G401 (cell line): ENCODE measurements at regions not wholly inside any gene's neighbourhood (a gene's known extent, or its start where the extent isn't known, plus 50 kb on each side); places are given as distances from the start of the nearest gene placed in this dataset.

Experiments used
- DNase-seq: peaks from one replicate; pipeline ENCODE4 v3.0.0-alpha.2; 2015; ENCODE audit warnings: low spot score
- in situ Hi-C: cut with HindIII; loops from 2 replicates; pipeline ENCODE4 v1.10.0; 2016; ENCODE audit warnings: low sequenced_read_pairs, mixed read lengths

- in situ Hi-C loops = no loop called here
- no peak for DNase-seq
These were observed 52.2 kb downstream of the ADRA2C start for GRCh38 chr4:3818371-3818770.

DNA sequence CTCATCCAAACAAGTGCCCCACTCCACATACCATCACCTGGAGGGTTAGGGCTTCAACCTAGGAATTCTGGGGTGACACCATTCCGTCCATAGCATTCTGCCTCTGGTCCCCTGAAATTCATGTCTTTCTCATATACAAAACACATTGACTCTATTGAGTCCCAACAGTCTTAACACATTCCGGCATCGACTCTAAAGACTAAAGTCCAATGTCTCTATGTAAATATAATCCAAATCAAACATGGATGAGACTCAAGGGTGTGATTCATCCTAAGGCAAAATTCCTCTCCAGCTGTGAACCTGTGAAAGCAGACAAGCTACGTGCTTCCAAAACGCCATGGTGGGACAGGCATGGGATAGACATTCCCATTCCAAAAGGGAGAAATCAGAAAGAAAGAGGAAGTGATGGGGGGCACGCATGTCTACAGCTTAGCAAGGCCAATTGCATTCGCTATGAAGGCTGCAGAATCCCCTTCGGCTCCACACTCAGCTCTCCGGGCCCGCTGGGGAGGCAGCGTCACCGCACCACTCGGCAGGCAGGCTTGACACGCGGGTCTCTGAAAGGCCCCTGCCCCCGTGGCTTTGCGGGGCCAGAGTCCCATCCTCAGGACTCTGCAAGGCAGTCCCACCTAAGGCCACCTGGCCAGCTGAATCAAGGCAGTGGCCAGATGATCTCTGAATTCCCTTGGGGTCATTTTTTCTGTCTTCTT is 53.2 kb downstream of the ADRA2C start:
- no peak for DNase-seq
- in situ Hi-C loops = no loop called here

DNA sequence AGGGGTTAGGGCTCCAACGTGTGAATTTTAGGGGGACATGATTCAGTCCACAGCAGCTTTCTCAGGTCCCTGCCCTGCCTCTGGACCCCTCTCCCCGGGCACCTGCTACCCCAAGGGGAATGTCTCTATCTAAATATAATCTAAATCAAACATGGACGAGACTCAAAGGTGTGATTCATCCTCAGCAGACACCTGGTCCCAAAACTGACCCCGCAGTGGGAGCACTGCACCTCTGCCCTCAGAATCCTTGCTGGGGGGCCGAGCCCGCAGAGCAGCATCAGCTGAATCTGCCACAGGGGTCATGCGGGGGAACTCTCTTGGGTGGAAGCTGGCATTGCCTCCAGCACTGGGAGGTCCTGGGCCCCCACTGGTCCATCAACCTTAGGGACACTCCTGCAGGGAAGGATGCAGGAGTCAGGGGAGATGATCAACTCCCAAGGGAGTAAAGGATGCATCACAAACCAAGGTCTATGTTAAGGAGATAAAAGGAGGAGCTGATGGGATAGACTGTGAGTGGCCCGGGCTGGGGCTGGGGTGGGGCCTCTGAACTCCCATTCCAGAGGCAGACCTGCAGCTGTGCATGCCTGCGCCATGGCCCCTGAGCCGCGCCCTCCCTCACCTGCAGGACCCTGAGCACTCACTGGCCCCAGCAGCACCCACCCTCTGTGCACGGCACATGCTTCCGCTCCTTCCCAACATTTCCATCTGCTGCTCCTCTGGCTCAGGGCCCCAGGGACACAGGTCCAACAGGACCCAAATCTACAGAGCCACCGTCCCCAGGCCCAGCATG is 54.0 kb downstream of the ADRA2C start:
- DNase-seq = no peak
- in situ Hi-C loops = no loop called here

DNA sequence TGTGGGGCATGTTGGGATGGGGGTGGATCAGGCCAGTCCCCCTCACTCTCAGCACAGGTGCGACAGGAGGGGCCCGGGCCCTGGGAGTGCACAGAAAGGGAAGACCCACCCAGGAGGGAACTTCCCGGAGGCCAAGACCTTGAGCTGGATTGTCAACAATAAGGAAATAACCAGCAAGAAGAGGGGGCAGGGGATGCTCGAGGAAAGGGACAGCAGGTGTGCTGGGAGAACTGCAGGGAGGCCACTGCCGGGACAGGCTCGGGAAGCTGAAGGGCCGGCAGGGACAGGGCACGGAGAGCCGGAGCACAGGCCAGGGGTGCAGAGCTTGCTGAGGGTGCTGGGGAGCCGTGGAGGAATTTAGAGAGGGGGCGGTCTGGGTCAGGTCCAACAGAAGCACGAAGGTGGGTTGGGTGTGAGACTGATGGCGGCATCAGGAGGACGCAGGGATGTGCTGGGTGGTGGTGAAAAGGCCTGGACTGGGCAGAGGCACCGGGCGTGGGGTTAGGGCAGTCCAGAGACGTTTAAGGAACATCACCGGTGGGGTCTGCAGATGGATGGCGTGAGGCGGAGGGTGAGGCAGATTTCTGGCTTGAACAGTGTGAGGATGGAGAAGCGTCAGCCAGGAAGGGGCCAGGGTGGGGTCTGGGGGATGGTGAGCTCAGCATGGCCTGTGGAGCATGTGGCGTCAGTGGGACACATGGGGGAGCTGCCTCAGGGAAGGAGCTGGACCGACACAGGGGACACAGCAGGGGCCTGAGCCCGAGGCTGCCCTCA is 54.8 kb downstream of the ADRA2C start:
- in situ Hi-C loops = no loop called here
- DNase-seq = no peak

GRCh38 chr4:3821580-3822229 is 55.5 kb downstream of the ADRA2C start:
- DNase-seq = peak; percentile 4
- in situ Hi-C loops = no loop called here

GRCh38 chr4:3822230-3822947 is 56.2 kb downstream of the ADRA2C start:
- DNase-seq = no peak
- in situ Hi-C loops = no loop called here

- in situ Hi-C loops = no loop called here
- no peak for DNase-seq
These were observed 57.5 kb downstream of the ADRA2C start for GRCh38 chr4:3823496-3824341.

DNA sequence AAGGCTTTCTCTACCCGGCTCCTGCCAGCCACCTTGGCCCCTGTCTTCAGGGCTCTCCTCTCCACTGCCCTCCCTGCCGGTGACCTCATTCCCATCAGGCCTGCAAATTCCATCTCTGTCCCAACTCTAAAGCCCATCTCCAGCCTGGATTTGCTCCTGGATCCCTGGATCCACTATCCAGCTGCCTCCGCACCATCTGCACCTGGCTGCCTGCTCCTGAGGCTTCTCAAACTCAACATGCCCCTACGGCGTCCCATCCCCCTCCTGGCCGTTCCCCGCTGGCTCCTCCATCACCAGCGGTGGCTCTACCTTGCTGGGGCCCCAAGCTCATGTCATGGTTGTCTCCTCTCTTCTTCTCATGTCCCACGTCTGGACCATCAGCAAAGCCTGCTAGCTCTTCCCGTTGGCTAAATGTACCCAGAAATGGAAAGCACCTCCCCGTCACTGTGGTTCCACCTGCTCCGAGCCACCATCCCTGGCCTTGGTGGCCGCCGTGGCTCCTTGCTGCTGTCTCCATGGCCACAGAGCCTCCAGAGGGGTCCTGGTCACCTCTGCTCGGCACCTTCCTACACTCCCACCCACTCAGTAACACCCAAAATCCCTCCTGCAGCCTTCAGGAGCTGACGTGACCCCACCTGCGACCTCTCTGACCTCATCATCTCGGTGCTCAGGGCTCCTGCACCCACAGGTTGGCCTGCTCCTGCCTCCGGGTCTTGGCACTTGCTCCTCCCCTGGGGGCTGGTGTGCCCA is 58.5 kb downstream of the ADRA2C start:
- DNase-seq = no peak
- in situ Hi-C loops = no loop called here

DNA sequence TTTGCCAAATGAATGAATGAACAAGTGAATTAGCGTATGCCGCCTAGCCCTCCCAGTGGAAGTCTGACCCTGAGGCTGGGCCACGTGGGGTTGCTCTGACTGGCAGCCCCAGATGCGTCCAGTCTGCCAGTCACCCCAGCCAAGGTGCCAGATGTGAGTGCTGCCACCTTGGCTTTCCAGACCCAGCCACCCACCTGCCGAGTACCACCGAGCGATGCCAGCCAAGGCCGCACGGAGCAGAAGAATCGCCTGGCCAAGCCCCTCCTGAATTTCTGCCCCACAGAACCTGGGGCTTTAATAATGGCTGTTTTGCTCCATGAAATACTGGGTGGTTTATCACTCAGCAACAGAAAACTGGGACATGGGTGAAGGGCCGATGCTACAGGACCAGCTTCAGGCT is 59.3 kb downstream of the ADRA2C start:
- DNase-seq = no peak
- in situ Hi-C loops = no loop called here

DNA sequence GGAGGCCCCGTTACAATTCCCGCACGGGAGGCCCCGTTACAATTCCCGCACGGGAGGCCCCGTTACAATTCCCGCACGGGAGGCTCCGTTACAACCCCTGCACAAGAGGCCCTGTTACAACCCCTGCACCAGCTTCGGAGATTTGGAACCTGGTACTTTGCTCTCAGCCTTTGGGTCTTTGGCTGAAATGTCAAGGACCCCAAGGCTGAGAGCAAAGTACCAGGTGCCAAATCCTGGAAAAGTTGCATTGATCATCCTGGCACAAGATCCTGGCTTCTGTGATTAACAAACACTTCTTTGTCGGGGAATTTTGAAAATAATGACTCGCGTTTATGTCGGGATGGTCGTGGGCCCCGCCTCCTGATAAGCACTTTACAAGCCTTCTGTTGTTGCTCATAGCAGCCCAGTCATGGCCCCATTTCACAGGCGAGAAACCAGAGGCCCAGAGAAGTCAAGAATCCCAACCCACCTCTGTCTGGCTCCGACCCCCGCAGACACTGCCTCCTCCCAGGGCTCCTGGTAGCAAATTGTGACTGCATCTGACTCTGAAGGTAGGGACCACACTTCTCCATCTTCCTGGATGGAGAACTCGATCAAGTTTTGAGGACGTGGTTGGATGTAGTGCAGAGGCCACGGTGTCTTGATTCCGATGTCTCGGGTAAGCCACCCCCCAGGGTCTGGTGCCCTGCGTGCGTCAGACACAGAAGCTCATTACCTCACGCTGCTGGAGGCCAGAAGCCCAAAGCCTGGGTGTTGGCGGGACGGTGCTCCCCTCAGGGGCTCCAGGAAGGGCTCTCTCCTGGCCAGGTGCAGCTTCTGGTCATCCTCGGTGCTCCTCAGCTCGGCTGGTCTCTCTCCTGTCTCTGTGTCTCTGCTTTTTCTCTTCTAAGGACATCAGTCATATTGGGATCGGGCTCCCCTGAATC is 60.3 kb downstream of the ADRA2C start:
- DNase-seq = no peak
- in situ Hi-C loops = no loop called here

DNA sequence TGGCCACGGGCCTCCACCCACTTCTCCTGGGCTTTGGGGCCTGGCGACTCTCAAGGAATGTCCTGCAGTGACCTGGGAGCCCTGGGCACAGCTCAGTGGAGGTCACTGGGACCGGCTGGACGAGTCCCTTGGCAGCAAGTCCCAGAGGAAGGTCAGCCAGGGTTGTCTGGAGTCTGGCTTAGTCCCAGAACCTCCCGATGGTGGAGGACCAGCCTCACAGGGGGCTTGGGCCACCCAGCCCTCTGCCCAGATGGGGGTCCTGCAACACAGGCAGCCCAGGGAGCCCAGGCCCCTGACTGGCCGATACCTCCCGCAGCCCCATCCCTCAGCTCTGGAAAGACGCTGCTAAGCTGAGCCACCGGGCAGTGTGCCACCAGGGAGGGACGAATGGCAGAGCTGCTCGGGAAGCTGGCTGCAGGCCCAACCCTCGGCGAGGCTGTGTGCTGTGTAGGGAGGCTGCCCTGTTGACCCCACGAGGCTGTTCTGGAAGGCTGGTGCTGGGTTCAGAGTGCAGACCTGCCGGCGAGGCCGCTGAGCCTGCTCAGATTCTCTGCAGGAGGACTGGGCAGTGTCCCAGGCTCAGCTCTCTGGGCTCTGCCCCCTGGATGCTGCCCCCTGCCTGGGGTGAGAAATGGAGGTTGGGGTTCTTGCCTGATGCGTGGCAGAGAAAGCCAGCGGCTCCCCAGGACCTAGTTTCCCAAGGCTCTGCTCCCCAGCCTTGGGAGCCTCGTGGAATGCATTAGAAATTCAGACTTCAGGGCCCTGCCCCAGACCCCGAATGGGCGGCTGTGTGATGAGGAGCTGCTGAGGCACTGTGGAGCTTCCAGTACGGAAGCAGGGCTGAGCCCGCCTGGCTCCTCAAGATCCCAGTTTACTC is 61.7 kb downstream of the ADRA2C start:
- peak; percentile 77 for DNase-seq
- in situ Hi-C loops = no loop called here

- no peak for DNase-seq
- in situ Hi-C loops = no loop called here
These were observed 62.4 kb downstream of the ADRA2C start for GRCh38 chr4:3828546-3828945.

GRCh38 chr4:3829211-3829955 is 63.2 kb downstream of the ADRA2C start:
- no peak for DNase-seq
- in situ Hi-C loops = no loop called here

DNA sequence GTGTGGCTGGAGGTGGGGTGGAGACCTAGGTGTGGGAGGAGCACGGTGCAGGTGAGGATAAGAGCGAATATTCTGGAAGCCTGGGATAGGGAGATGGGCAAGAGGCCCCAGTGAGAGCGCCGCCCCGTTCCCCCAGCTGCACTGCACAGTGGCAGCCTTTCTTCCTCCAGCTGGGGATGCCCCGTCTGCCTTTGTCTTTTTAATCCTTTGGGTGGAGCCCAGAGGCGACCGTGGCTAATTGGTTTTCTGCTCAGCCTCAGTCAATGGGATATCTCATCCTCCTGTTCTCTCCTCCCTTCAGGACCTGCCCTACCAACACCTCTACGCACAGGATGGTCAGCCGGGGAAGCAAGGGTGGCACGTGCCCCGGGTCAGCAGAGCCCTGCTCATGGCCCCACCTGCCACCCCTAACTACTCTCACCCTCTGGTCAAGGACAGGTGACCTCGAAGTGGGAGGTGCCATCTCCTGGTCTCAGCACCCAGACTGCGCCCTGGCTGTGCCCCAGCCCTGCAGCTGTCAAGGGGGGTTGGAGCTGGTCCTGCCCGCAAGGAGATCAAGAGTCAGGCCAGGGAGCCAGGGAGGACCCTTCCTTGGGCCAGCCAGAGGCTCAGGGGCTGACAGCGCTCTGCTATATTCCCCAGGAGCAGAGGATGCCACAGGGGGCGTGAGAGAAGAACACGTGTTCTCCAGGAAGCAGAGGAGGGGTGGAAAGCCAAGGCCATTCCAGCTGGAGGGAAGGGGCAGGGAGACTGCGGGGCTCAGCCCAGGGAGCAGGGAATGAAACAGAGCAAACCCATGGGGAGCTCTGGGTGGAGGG is 64.0 kb downstream of the ADRA2C start:
- in situ Hi-C loops = no loop called here
- no peak for DNase-seq
